ENCODE measurements at regions not wholly inside any gene's neighbourhood (a gene's known extent, or its start where the extent isn't known, plus 50 kb on each side); places are given as distances from the start of the nearest gene placed in this dataset.

- Mint-ChIP-seq H3K4me3 (no peak overlapping the region), H3K27me3 (ENCODE audit: low read depth) (no peaks in the 10 kb centered on the region; the same call in 1 of the 2 replicates), H3K36me3 (no peaks in the 10 kb centered on the region), H3K4me1 (peaks cover 18% of the 10 kb centered on the region), H3K9me3 (peaks cover 3% of the 10 kb centered on the region; the same call in 1 of the 2 replicates), H3K27ac (peak overlapping the region; percentile 55; the same call in 1 of the 2 replicates)
- ChIA-PET POLR2A (no interaction called here), CTCF (interaction anchor here (0.6 to 2.1 kb wide), 10 partner anchors 9 to 490 kb away, joined by 3 to 7 read pairs (median 4); no protein-coding TSS in a partner anchor)
- DNase-seq (ENCODE audit: low spot score) (peak; percentile 37), ATAC-seq (peak; percentile 87)
- TF ChIP-seq, protein P1, sequence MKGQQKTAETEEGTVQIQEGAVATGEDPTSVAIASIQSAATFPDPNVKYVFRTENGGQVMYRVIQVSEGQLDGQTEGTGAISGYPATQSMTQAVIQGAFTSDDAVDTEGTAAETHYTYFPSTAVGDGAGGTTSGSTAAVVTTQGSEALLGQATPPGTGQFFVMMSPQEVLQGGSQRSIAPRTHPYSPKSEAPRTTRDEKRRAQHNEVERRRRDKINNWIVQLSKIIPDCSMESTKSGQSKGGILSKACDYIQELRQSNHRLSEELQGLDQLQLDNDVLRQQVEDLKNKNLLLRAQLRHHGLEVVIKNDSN (CRISPR knock-in tag; IDR thresholded peaks at IDR 0.05): no peak
- TF ChIP-seq OVOL2 (CRISPR knock-in tag; IDR thresholded peaks at IDR 0.05; ENCODE audit: borderline replicate concordance) (no peak), ZNF281 (CRISPR knock-in tag; IDR thresholded peaks at IDR 0.05) (no peak), ZNF671 (CRISPR knock-in tag; IDR thresholded peaks at IDR 0.05) (no peak), JUN (CRISPR knock-in tag; IDR thresholded peaks at IDR 0.05) (no peak), NFYB (CRISPR knock-in tag; conservative IDR thresholded peaks at IDR 0.05; ENCODE audit: low read depth) (no peak)
- TF ChIP-seq, protein P2, sequence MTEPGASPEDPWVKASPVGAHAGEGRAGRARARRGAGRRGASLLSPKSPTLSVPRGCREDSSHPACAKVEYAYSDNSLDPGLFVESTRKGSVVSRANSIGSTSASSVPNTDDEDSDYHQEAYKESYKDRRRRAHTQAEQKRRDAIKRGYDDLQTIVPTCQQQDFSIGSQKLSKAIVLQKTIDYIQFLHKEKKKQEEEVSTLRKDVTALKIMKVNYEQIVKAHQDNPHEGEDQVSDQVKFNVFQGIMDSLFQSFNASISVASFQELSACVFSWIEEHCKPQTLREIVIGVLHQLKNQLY (CRISPR knock-in tag; IDR thresholded peaks at IDR 0.05): no peak
These were observed 218.2 kb upstream of the PODXL start for GRCh38 chr7:131774419-131775220.

GRCh38 chr7:131773413-131773812, 217.0 kb upstream of the PODXL start:
- no peak overlapping the region for H3K27ac Mint-ChIP-seq
- no peaks in the 10 kb centered on the region for H3K36me3 Mint-ChIP-seq
- CTCF ChIA-PET: interaction anchor here (1.4 to 2.1 kb wide), 3 partner anchors 32 to 84 kb away, joined by 5 to 7 read pairs (median 6); no protein-coding TSS in a partner anchor
- POLR2A ChIA-PET: no interaction called here
- H3K4me1 Mint-ChIP-seq: peaks cover 18% of the 10 kb centered on the region
- no peaks in the 10 kb centered on the region; the same call in 1 of the 2 replicates for H3K27me3 Mint-ChIP-seq (ENCODE audit: low read depth)
- DNase-seq (ENCODE audit: low spot score): no peak
- no peak for TF ChIP-seq ZNF671 (CRISPR knock-in tag; IDR thresholded peaks at IDR 0.05)
- no peak for TF ChIP-seq E2F4 (CRISPR knock-in tag; IDR thresholded peaks at IDR 0.05; ENCODE audit: borderline replicate concordance, low read depth)
- TF ChIP-seq ERG (CRISPR knock-in tag; IDR thresholded peaks at IDR 0.05): no peak
- no peak for TF ChIP-seq ZNF425 (CRISPR knock-in tag; conservative IDR thresholded peaks at IDR 0.05)
- ATAC-seq: no peak
- H3K4me3 Mint-ChIP-seq: no peak overlapping the region
- peaks cover 3% of the 10 kb centered on the region; the same call in 1 of the 2 replicates for H3K9me3 Mint-ChIP-seq

DNA sequence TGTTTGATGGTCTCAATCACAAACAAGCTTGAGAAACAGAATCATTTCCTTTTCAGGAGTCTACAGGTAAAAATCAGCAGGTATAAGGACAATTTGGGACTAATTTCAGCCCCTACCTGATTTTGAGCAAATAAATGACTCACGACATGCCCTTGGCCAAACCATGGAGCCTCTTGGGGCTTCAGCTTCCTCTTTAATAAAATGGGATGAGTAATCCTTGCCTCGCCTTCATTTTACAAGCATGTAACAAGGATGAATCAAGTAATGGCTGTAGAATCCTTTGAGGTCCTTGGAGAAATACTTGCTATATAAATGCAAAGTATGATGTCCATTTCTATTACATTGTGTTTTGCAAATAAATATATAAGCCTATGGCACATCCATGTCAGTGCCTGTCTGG, 212.8 kb upstream of the PODXL start:
- ChIA-PET CTCF (no interaction called here), POLR2A (no interaction called here)
- no peak for DNase-seq (ENCODE audit: low spot score)
- Mint-ChIP-seq H3K9me3 (no peaks in the 10 kb centered on the region), H3K36me3 (no peaks in the 10 kb centered on the region), H3K4me1 (peaks cover 16% of the 10 kb centered on the region), H3K4me3 (no peak overlapping the region), H3K27ac (no peak overlapping the region), H3K27me3 (ENCODE audit: low read depth) (no peaks in the 10 kb centered on the region; the same call in 1 of the 2 replicates)
- no peak for ATAC-seq
- no peak for TF ChIP-seq CTCF (IDR thresholded peaks at IDR 0.05)
